Immature natural killer cell (primary cell): ENCODE measurements at regions not wholly inside any gene's neighbourhood (a gene's known extent, or its start where the extent isn't known, plus 50 kb on each side); places are given as distances from the start of the nearest gene placed in this dataset.
"Not testable (repeated sequence)": the region's sequence is repeated elsewhere in the genome, so short reads cannot be mapped to it uniquely, and the experiment has no call there.

Experiments
- DNase-seq, 3 donors: peaks; one replicate each; pipeline ENCODE4 v3.0.0; 2022; ENCODE audit warnings: mixed read lengths in 1 of 3
- H3K27ac Mint-ChIP-seq, 6 donors: one replicate each; pipeline ENCODE4 v1.8.0; 2020; ENCODE audit warnings: mixed read lengths in 6 of 6, mild to moderate bottlenecking in 5 of 6, inconsistent platforms in 4 of 6, moderate library complexity in 3 of 6
- H3K27me3 Mint-ChIP-seq, 3 donors: one replicate each; pipeline ENCODE4 v1.8.0; 2020 to 2021; ENCODE audit warnings: low read depth in 3 of 3, mild to moderate bottlenecking in 3 of 3, mixed read lengths in 3 of 3, moderate library complexity in 3 of 3, inconsistent platforms in 1 of 3
- H3K36me3 Mint-ChIP-seq, 3 donors: one replicate each; pipeline ENCODE4 v1.8.0; 2020; ENCODE audit warnings: mixed read lengths in 3 of 3, inconsistent platforms in 2 of 3, mild to moderate bottlenecking in 2 of 3
- H3K4me1 Mint-ChIP-seq, 2 donors: one replicate each; pipeline ENCODE4 v1.8.0; 2020; ENCODE audit warnings: inconsistent platforms in 2 of 2, mild to moderate bottlenecking in 2 of 2, mixed read lengths in 2 of 2, moderate library complexity in 1 of 2
- H3K4me3 Mint-ChIP-seq, 5 donors: one replicate each; pipeline ENCODE4 v1.8.0; 2020; ENCODE audit warnings: mild to moderate bottlenecking in 5 of 5, mixed read lengths in 5 of 5, inconsistent platforms in 3 of 5, moderate library complexity in 3 of 5
- H3K9me3 Mint-ChIP-seq, 6 donors: one replicate each; pipeline ENCODE4 v1.8.0; 2020; ENCODE audit warnings: mild to moderate bottlenecking in 6 of 6, mixed read lengths in 6 of 6, inconsistent platforms in 4 of 6, moderate library complexity in 3 of 6

DNA sequence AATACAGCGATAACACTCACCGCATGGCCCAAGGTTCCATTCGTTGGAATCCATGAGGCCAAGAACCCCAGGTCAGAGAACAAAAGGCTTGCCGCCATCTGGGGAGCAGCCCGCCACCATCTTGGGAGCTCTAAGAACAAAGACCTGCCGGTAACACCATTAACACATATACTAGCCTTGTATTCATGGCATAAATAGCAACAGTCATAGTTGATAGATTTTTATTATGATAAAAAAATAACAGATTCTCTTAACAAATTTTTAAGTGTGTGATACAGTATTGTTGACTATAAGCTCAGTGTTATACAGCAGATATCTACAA lies 309.4 kb downstream of the GLUD2 start:
- Mint-ChIP-seq H3K36me3 (no peaks in the 10 kb centered on the region), H3K9me3 (peaks cover 0 to 3% (median 0%) of the 10 kb centered on the region in 6 donors), H3K4me1 (no peaks in the 10 kb centered on the region), H3K27ac (no peak overlapping the region), H3K4me3 (no peak overlapping the region), H3K27me3 (peaks cover 0 to 1% (median 0%) of the 10 kb centered on the region in 3 donors)
- no peak for DNase-seq

DNA sequence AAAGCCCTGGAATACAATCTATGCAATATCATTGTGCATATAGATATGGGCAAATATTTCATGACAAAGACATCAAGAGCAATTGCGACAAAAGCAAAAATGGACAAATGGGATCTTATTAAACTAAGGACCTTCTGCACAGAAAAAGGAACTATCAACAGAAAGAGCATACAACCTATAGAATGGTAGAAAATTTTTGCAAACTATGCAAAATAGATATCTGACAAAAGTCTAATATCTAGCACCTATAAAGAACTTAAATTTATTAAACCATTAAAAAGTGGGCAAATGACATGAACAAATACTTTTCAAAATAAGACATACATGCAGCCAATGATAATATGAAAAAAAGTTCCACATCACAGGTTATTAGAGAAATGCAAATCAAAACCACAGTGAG lies 312.9 kb downstream of the GLUD2 start:
- no peaks in the 10 kb centered on the region for H3K4me1 Mint-ChIP-seq
- no peak for DNase-seq
- no peak overlapping the region for H3K27ac Mint-ChIP-seq
- no peaks in the 10 kb centered on the region for H3K27me3 Mint-ChIP-seq
- no peaks in the 10 kb centered on the region for H3K36me3 Mint-ChIP-seq
- peaks cover 0 to 6% (median 0%) of the 10 kb centered on the region in 6 donors for H3K9me3 Mint-ChIP-seq
- H3K4me3 Mint-ChIP-seq: no peak overlapping the region

DNA sequence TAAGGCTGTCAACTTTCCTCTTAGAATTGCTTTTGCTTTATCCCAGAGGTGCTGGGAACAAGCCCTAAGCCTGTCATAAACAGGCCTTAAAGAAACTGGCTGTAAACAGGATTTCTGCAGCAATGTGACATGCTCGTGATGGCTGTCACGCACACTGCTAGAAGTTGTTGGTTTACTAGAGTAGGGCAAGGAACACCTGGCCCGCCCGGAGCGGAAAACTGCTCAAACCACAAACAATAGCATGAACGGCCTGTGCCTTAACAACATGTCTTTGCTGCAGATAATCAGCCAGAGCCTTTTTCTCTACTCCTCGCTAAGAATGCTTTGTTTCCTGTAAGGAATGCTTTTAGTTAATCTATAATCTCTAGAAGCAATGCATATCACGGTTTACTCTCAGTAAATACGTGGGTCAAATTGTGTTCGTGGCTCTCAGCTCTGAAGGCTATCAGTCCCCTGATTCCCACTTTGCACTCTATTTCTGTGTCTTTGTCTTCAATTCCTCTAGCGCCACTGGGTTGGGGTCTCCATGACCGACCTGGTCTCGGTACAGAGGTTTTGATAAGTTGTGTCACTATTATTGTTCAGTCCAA lies 318.3 kb downstream of the GLUD2 start:
- no peaks in the 10 kb centered on the region for H3K4me1 Mint-ChIP-seq
- no peaks in the 10 kb centered on the region for H3K36me3 Mint-ChIP-seq
- DNase-seq: no peak
- no peak overlapping the region for H3K4me3 Mint-ChIP-seq
- no peak overlapping the region for H3K27ac Mint-ChIP-seq
- peaks cover 0 to 3% (median 2%) of the 10 kb centered on the region in 3 donors for H3K27me3 Mint-ChIP-seq
- H3K9me3 Mint-ChIP-seq: peaks cover 0 to 3% (median 0%) of the 10 kb centered on the region in 6 donors

DNA sequence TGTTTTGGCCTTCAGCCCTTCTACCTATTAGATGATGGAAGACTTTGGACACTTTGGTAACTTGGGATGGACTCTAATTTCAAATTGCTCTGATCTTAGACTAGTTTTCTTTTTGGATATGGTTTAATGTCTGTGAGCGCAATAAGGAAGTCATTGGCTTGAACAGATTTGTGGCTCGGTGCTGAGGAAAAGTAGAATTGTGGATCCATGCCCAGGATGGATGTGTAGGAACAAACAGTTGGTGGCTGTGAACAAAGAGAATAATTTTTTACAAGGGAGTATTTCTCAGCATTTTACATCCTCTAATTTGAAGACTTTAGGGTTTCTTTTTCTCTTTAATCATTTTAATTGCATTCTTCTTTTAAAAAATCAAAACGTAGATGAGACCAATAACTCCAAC lies 327.1 kb downstream of the GLUD2 start:
- no peak overlapping the region for H3K27ac Mint-ChIP-seq
- no peak for DNase-seq
- H3K4me1 Mint-ChIP-seq: no peaks in the 10 kb centered on the region
- H3K27me3 Mint-ChIP-seq: peaks cover 0 to 3% (median 0%) of the 10 kb centered on the region in 3 donors
- no peaks in the 10 kb centered on the region for H3K36me3 Mint-ChIP-seq
- H3K4me3 Mint-ChIP-seq: no peak overlapping the region
- H3K9me3 Mint-ChIP-seq: peaks cover 0 to 1% (median 0%) of the 10 kb centered on the region in 6 donors

DNA sequence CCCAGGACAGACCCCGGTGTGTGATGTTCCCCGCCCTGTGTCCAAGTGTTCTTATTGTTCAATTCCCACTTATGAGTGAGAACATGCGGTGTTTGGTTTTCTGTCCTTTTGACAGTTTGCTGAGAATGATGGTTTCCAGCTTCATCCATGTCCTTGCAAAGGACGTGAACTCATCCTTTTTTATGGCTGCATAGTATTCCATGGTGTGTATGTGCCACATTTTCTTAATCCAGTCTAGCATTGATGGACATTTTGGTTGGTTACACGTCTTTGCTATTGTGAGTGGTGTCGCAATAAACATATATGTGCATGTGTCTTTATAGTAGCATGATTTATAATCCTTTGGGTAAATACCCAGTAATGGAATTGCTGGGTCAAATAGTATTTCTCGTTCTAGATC lies 334.5 kb downstream of the GLUD2 start:
- H3K36me3 Mint-ChIP-seq, H3K27ac Mint-ChIP-seq, H3K4me1 Mint-ChIP-seq, H3K27me3 Mint-ChIP-seq, H3K4me3 Mint-ChIP-seq, DNase-seq, H3K9me3 Mint-ChIP-seq: not testable (repeated sequence)

DNA sequence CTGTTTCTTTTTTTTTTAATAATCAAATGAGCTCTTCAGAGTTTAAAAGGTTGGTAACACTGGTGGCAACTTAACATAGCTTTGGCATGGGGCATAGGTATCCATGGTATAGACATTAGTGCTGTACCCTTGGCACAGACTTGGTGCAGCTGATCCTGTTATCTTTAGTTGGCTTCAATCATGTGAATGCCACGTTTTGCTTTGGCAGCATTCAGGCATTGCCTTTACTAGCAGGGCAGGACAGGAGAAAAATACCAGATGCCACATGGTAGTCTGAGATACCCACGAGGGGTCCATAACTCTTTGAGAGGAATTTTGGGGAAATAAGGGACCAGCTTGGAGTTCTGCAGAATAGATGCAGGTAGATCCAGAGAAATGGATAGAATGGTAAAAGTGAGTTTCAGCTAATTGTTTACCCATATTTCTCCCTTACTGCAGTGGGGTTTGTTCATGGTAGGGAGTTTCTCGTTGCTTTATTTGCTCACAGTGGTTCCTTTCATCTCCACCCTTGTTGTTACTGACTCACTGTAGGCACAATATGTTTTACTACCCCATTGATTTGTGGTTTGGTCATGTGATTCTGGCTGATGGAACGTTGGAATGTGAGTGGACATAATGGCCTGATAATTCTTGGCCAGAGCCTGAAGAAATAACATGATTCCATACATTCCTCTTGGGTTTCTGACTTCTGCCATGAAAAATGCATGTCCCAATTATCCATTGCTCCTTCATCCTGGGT lies 342.7 kb downstream of the GLUD2 start:
- Mint-ChIP-seq H3K4me3 (no peak overlapping the region), H3K9me3 (peaks cover 0 to 3% (median 0%) of the 10 kb centered on the region in 6 donors), H3K36me3 (no peaks in the 10 kb centered on the region), H3K4me1 (no peaks in the 10 kb centered on the region), H3K27me3 (peaks cover 0 to 4% (median 0%) of the 10 kb centered on the region in 3 donors), H3K27ac (no peak overlapping the region)
- DNase-seq: no peak

DNA sequence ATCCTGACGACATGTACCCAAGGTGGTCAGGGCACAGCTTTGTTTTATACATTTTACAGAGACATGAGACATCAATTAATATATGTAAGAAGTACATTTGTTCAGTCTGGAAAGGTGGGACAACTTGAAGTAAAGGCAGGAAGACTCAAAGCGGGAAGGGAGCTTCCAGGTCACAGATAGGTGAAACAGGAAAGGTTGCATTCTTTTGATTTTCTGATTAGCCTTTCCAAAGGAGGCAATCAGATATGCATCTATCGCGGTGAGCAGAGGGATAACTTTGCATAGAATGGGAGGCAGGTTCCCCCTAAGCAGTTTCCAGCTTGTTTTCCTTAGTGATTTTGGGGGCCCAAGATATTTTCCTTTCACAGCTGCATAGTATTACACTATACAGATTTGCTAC lies 358.4 kb downstream of the GLUD2 start:
- no peak for DNase-seq
- H3K36me3 Mint-ChIP-seq: no peaks in the 10 kb centered on the region
- H3K9me3 Mint-ChIP-seq: peaks cover 0 to 3% (median 0%) of the 10 kb centered on the region in 6 donors
- no peak overlapping the region for H3K4me3 Mint-ChIP-seq
- peaks cover 0 to 2% (median 0%) of the 10 kb centered on the region in 3 donors for H3K27me3 Mint-ChIP-seq
- no peak overlapping the region for H3K27ac Mint-ChIP-seq
- H3K4me1 Mint-ChIP-seq: no peaks in the 10 kb centered on the region

DNA sequence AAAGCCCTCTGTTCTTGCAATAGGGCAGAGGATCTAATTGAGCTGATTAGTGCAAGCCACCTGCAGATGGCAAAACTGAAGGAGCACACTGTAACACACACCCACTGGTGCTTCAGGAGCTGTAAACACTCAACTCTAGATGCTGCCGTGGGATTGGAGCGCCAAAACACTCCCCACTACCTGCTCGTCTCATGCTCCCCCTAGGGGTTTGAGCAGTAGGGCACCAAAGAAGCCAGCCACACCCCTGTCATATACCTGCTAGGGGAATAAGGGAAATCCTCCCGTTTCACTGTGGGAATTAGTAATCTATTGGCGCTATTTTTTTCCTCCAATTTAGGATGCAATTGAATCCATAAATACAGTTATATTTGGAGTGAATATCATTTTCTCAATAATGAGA lies 360.2 kb downstream of the GLUD2 start:
- peaks cover 0 to 2% (median 0%) of the 10 kb centered on the region in 6 donors for H3K9me3 Mint-ChIP-seq
- DNase-seq: no peak
- H3K36me3 Mint-ChIP-seq: no peaks in the 10 kb centered on the region
- no peak overlapping the region for H3K4me3 Mint-ChIP-seq
- H3K27ac Mint-ChIP-seq: no peak overlapping the region
- H3K4me1 Mint-ChIP-seq: no peaks in the 10 kb centered on the region
- H3K27me3 Mint-ChIP-seq: peaks cover 0 to 2% (median 0%) of the 10 kb centered on the region in 3 donors

DNA sequence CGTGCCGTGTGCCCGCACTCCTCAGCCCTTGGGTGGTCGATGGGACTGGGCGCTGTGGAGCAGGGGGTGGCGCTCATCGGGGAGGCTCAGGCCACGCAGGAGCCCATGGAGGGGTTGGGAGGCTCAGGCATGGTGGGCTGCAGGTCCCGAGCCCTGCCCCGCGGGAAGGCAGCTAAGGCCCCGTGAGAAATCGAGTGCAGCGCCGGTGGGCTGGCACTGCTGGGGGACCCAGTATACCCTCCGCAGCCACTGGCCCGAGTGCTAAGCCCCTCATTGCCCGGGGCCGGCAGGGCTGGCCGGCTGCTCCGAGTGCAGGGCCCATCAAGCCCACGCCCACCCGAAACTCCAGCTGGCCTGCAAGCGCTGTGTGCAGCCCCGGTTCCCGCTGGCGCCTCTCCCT lies 384.1 kb downstream of the GLUD2 start:
- H3K4me1 Mint-ChIP-seq, DNase-seq, H3K27ac Mint-ChIP-seq, H3K9me3 Mint-ChIP-seq, H3K4me3 Mint-ChIP-seq, H3K27me3 Mint-ChIP-seq, H3K36me3 Mint-ChIP-seq: not testable (repeated sequence)

DNA sequence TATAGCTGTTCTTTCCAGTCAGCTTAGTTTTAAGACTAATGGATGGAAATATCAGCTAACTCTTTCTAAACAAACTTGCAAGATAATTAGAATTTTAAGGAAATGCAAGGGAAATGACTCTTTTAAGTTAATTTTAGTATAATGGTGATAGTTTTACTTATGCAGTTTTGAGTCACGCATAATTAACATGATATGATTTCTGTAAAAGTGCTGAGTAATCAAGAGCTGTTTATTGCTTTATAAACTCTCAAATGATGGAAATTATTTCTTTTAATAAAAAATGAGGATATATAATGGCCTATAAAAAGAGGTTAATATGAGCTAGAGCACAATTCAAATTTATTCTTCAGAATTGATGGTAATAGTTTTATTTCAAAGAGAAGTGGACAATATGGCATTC lies 385.9 kb downstream of the GLUD2 start:
- Mint-ChIP-seq H3K27me3 (peaks cover 0 to 4% (median 0%) of the 10 kb centered on the region in 3 donors), H3K27ac (no peak overlapping the region), H3K4me3 (no peak overlapping the region), H3K4me1 (no peaks in the 10 kb centered on the region), H3K9me3 (peaks cover 0 to 5% (median 0%) of the 10 kb centered on the region in 6 donors), H3K36me3 (no peaks in the 10 kb centered on the region)
- DNase-seq: no peak

DNA sequence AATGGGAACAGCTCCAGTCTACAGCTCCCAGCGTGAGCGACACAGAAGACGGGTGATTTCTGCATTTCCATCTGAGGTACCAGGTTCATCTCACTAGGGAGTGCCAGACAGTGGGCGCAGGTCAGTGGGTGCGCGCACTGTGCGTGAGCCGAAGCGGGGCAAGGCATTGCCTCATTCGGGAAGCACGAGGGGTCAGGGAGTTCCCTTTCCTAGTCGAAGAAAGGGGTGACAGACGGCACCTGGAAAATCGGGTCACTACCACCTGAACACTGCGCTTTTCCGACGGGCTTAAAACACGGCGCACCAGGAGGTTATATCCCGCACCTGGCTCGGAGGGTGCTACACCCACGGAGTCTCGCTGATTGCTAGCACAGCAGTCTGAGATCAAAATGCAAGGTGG lies 390.3 kb downstream of the GLUD2 start:
- not testable (repeated sequence) for H3K4me3 Mint-ChIP-seq, H3K36me3 Mint-ChIP-seq, H3K27ac Mint-ChIP-seq, H3K4me1 Mint-ChIP-seq, H3K27me3 Mint-ChIP-seq, H3K9me3 Mint-ChIP-seq, DNase-seq

DNA sequence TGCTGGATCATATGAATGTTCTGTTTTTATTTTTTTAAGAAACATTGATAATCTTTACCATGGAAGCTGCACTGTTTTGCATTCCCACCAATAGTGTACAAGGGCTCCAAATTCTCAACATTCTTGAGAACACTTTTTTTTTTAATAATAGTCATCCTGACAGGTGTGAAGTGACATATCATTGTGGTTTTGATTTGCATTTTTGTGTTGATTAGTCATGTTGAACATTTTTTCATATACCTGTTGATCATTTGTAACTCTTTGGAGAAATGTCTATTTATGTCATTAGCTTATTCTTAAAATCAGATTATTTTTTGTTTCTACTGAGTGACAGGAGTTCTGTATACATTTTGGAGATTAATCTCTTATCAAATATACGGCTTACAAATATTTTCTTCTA lies 408.5 kb downstream of the GLUD2 start:
- Mint-ChIP-seq H3K27ac (no peak overlapping the region), H3K4me3 (no peak overlapping the region), H3K4me1 (no peaks in the 10 kb centered on the region)

DNA sequence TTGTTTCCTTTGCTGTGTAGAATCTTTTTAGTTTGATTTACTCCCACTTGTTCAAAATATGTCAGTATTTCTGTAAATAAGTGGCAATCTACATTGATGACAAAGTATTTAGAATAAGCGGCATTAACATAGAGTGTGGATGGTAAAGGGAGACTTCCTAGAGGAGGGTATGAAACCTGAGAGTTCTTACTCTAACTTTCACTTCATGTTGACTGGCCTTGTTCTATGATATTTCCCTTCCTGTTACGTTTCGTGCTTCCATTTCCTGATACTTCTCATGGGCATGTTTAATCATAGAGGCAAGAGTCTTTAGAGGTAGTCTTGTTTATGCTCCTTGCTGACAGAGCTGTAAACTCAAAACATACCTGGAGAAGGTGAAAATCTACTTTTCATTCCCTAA lies 408.9 kb downstream of the GLUD2 start:
- Mint-ChIP-seq H3K27ac (no peak overlapping the region), H3K4me3 (no peak overlapping the region), H3K27me3 (peaks cover 0 to 2% (median 0%) of the 10 kb centered on the region in 3 donors), H3K4me1 (no peaks in the 10 kb centered on the region), H3K9me3 (peaks cover 0 to 2% (median 0%) of the 10 kb centered on the region in 6 donors), H3K36me3 (no peaks in the 10 kb centered on the region)
- no peak for DNase-seq

More for the DNA sequence above, 408.5 kb downstream of the GLUD2 start:
- peaks cover 0 to 2% (median 0%) of the 10 kb centered on the region in 3 donors for H3K27me3 Mint-ChIP-seq
- H3K9me3 Mint-ChIP-seq: peaks cover 0 to 2% (median 0%) of the 10 kb centered on the region in 6 donors
- no peak for DNase-seq
- no peaks in the 10 kb centered on the region for H3K36me3 Mint-ChIP-seq

DNA sequence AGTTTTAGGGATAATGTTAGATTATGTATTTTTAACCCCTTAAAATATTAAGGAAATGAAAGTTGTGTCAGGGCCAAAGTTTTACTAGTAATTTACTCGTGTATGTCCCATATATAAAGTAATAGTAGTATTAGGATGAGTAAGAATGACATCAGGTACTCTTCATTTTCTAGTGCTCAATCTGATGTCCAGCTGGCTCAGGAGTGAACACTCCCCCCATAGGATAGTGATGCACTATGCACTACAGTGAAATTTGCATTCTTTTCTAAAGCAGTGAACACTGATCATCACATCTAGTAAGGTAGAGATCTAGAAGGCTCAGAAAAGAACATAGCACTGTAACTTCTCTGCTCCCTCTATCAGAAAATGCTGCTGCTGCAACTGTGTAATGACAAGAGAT lies 409.7 kb downstream of the GLUD2 start:
- Mint-ChIP-seq H3K36me3 (no peaks in the 10 kb centered on the region), H3K4me1 (no peaks in the 10 kb centered on the region), H3K4me3 (no peak overlapping the region), H3K27ac (no peak overlapping the region), H3K27me3 (peaks cover 0 to 2% (median 0%) of the 10 kb centered on the region in 3 donors), H3K9me3 (peaks cover 0 to 2% (median 0%) of the 10 kb centered on the region in 6 donors)
- no peak for DNase-seq

DNA sequence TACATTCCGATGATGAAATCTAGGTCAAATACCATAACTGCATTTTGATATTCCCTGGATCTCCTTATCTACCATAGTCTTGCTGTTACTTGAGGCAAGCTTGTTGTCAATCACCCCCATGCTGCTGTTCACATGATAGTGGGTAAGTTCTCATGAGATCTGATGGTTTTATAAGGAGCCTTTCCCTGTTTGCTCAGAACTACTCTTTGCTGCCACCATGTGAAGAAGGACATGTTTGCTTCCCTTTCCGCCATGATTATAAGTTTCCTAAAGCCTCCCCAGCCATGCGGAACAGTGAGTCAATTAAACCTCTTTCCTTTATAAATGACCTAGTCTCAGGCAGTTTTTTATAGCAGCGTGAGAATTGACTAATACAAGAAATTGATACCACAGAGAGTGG lies 432.0 kb downstream of the GLUD2 start:
- H3K9me3 Mint-ChIP-seq: peaks cover 0 to 12% (median 3%) of the 10 kb centered on the region in 6 donors
- H3K4me3 Mint-ChIP-seq: no peak overlapping the region
- H3K4me1 Mint-ChIP-seq: no peaks in the 10 kb centered on the region
- H3K27ac Mint-ChIP-seq: no peak overlapping the region
- peaks cover 0 to 2% (median 1%) of the 10 kb centered on the region in 3 donors for H3K27me3 Mint-ChIP-seq
- no peaks in the 10 kb centered on the region for H3K36me3 Mint-ChIP-seq
- DNase-seq: no peak
